Skeletal muscle satellite cell (primary cell): ENCODE measurements at regions not wholly inside any gene's neighbourhood (a gene's known extent, or its start where the extent isn't known, plus 50 kb on each side); places are given as distances from the start of the nearest gene placed in this dataset.
"Not testable (repeated sequence)": the region's sequence is repeated elsewhere in the genome, so short reads cannot be mapped to it uniquely, and the experiment has no call there.

Experiments used
- H3K27me3 ChIP-seq: 2 replicates; pipeline ENCODE4 v1.7.0; 2013; ENCODE audit warnings: low read length; ENCODE audit not compliant: control insufficient read depth, insufficient read depth
- H3K36me3 ChIP-seq: 2 replicates; pipeline ENCODE4 v1.7.0; 2013; ENCODE audit warnings: mild to moderate bottlenecking, control low read depth, low read length; ENCODE audit not compliant: insufficient read depth
- H3K4me1 ChIP-seq: 2 replicates; pipeline ENCODE4 v1.7.0; 2013; ENCODE audit warnings: low read length; ENCODE audit not compliant: control insufficient read depth, insufficient read depth
- H3K4me2 ChIP-seq: 2 replicates; pipeline ENCODE4 v1.7.0; 2013; ENCODE audit warnings: mild to moderate bottlenecking, low read length
- H3K4me3 ChIP-seq: 2 replicates; pipeline ENCODE4 v1.7.0; 2013; ENCODE audit warnings: low read length
- H3K9ac ChIP-seq: 2 replicates; pipeline ENCODE4 v1.7.0; 2013; ENCODE audit warnings: mild to moderate bottlenecking, low read depth, low read length, moderate library complexity
- H3K9me3 ChIP-seq: replicated peaks from 2 replicates; pipeline ENCODE4 v1.7.0; 2013; ENCODE audit warnings: mild to moderate bottlenecking, control low read depth, low read length

GRCh38 chr20:29745534-29746245 lies 1511.8 kb upstream of the DEFB115 start:
- H3K9ac ChIP-seq, H3K27me3 ChIP-seq, H3K9me3 ChIP-seq, H3K36me3 ChIP-seq, H3K4me2 ChIP-seq, H3K4me1 ChIP-seq, H3K4me3 ChIP-seq: not testable (repeated sequence)

- no peak overlapping the region for H3K4me2 ChIP-seq
- no peaks in the 10 kb centered on the region for H3K4me1 ChIP-seq
- H3K9ac ChIP-seq, result no peak overlapping the region
- peaks cover 4% of the 10 kb centered on the region for H3K9me3 ChIP-seq
- H3K36me3 ChIP-seq, result no peaks in the 10 kb centered on the region
- no peak overlapping the region for H3K4me3 ChIP-seq
- H3K27me3 ChIP-seq, result no peaks in the 10 kb centered on the region
Measured at GRCh38 chr20:29750268-29750899, 1507.1 kb upstream of the DEFB115 start.

- not testable (repeated sequence) for H3K4me1 ChIP-seq, H3K4me3 ChIP-seq, H3K27me3 ChIP-seq, H3K9ac ChIP-seq, H3K9me3 ChIP-seq, H3K36me3 ChIP-seq, H3K4me2 ChIP-seq
Measured at GRCh38 chr20:29752644-29753425, 1504.6 kb upstream of the DEFB115 start.

GRCh38 chr20:29753426-29753746 lies 1504.1 kb upstream of the DEFB115 start:
- not testable (repeated sequence) for H3K4me2 ChIP-seq, H3K9me3 ChIP-seq, H3K36me3 ChIP-seq, H3K4me3 ChIP-seq, H3K4me1 ChIP-seq, H3K9ac ChIP-seq, H3K27me3 ChIP-seq

GRCh38 chr20:29753879-29754278 lies 1503.6 kb upstream of the DEFB115 start:
- H3K27me3 ChIP-seq, H3K4me3 ChIP-seq, H3K9ac ChIP-seq, H3K36me3 ChIP-seq, H3K4me2 ChIP-seq, H3K9me3 ChIP-seq, H3K4me1 ChIP-seq: not testable (repeated sequence)

GRCh38 chr20:29755854-29756498 lies 1501.5 kb upstream of the DEFB115 start:
- H3K4me2 ChIP-seq, H3K4me3 ChIP-seq, H3K9ac ChIP-seq, H3K9me3 ChIP-seq, H3K27me3 ChIP-seq, H3K36me3 ChIP-seq, H3K4me1 ChIP-seq: not testable (repeated sequence)

GRCh38 chr20:29756664-29757063 lies 1500.8 kb upstream of the DEFB115 start:
- H3K4me1 ChIP-seq, result no peaks in the 10 kb centered on the region
- H3K36me3 ChIP-seq, result no peaks in the 10 kb centered on the region
- H3K4me2 ChIP-seq, result no peak overlapping the region
- H3K4me3 ChIP-seq, result no peak overlapping the region
- peaks cover 4% of the 10 kb centered on the region for H3K9me3 ChIP-seq
- no peaks in the 10 kb centered on the region for H3K27me3 ChIP-seq
- H3K9ac ChIP-seq, result no peak overlapping the region

- H3K4me1 ChIP-seq, H3K27me3 ChIP-seq, H3K36me3 ChIP-seq, H3K9ac ChIP-seq, H3K4me3 ChIP-seq, H3K4me2 ChIP-seq, H3K9me3 ChIP-seq: not testable (repeated sequence)
Measured at GRCh38 chr20:29761621-29762385, 1495.7 kb upstream of the DEFB115 start.

GRCh38 chr20:29762620-29763019 lies 1494.8 kb upstream of the DEFB115 start:
- H3K27me3 ChIP-seq, result no peaks in the 10 kb centered on the region
- no peaks in the 10 kb centered on the region for H3K4me1 ChIP-seq
- no peak overlapping the region for H3K4me3 ChIP-seq
- H3K9me3 ChIP-seq, result no peaks in the 10 kb centered on the region
- H3K9ac ChIP-seq, result no peak overlapping the region
- H3K36me3 ChIP-seq, result no peaks in the 10 kb centered on the region
- no peak overlapping the region for H3K4me2 ChIP-seq

- H3K9me3 ChIP-seq, result no peaks in the 10 kb centered on the region
- no peak overlapping the region for H3K4me3 ChIP-seq
- no peaks in the 10 kb centered on the region for H3K4me1 ChIP-seq
- H3K4me2 ChIP-seq, result no peak overlapping the region
- no peaks in the 10 kb centered on the region for H3K36me3 ChIP-seq
- H3K9ac ChIP-seq, result no peak overlapping the region
- no peaks in the 10 kb centered on the region for H3K27me3 ChIP-seq
Measured at GRCh38 chr20:29763821-29764511, 1493.5 kb upstream of the DEFB115 start.
